ENCODE measurements at regions not wholly inside any gene's neighbourhood (a gene's known extent, or its start where the extent isn't known, plus 50 kb on each side); places are given as distances from the start of the nearest gene placed in this dataset.

GRCh38 chr4:149279331-149279730 is 536.3 kb downstream of the IQCM start:
- H3K4me1 ChIP-seq (replicated peaks in 1 of 2) = no peaks in the 10 kb centered on the region
- no peaks in the 10 kb centered on the region for H3K27me3 ChIP-seq
- no peak overlapping the region for H3K27ac ChIP-seq
- TF ChIP-seq CTCF (IDR thresholded peaks at IDR 0.05) (no peak), POLR2A (IDR thresholded peaks at IDR 0.05) (no peak)
- H3K9me3 ChIP-seq (replicated peaks in 1 of 3) = no peaks in the 10 kb centered on the region
- intact Hi-C loops (cut with DNase I) = no loop called here
- no peak for DNase-seq
- 79 to 88% (median 82%) methylated on average over 7 of the region's 7 CpGs for WGBS, 4 donors
- H3K36me3 ChIP-seq (replicated peaks in 1 of 2) = no peaks in the 10 kb centered on the region
- no peak overlapping the region for H3K4me3 ChIP-seq

- Histone ChIP-seq H3K9me3 (replicated peaks in 1 of 3) (no peaks in the 10 kb centered on the region), H3K27ac (no peak overlapping the region), H3K36me3 (replicated peaks in 1 of 2) (no peaks in the 10 kb centered on the region), H3K4me1 (replicated peaks in 1 of 2) (no peaks in the 10 kb centered on the region), H3K4me3 (no peak overlapping the region), H3K27me3 (no peaks in the 10 kb centered on the region)
- no peak for TF ChIP-seq CTCF (IDR thresholded peaks at IDR 0.05)
- TF ChIP-seq POLR2A (IDR thresholded peaks at IDR 0.05) = no peak
- no peak for DNase-seq
- WGBS, 4 donors = 85 to 94% (median 89%) methylated on average over 2 of the region's 2 CpGs
- intact Hi-C loops (cut with DNase I) = no loop called here
Measured at GRCh38 chr4:149277705-149278104, 537.9 kb downstream of the IQCM start.

GRCh38 chr4:149269835-149270234 is 545.8 kb downstream of the IQCM start:
- H3K9me3 ChIP-seq (replicated peaks in 1 of 3) = no peaks in the 10 kb centered on the region
- H3K4me1 ChIP-seq (replicated peaks in 1 of 2) = no peaks in the 10 kb centered on the region
- H3K27me3 ChIP-seq = no peaks in the 10 kb centered on the region
- 82 to 100% (median 89%) methylated on average over 1 of the region's 1 CpG for WGBS, 4 donors
- H3K27ac ChIP-seq = no peak overlapping the region
- no peaks in the 10 kb centered on the region for H3K36me3 ChIP-seq (replicated peaks in 1 of 2)
- DNase-seq = no peak
- H3K4me3 ChIP-seq = no peak overlapping the region
- TF ChIP-seq POLR2A (IDR thresholded peaks at IDR 0.05) (no peak), CTCF (IDR thresholded peaks at IDR 0.05) (no peak)
- intact Hi-C loops (cut with DNase I) = no loop called here

- no peaks in the 10 kb centered on the region for H3K9me3 ChIP-seq (replicated peaks in 1 of 3)
- no peaks in the 10 kb centered on the region for H3K27me3 ChIP-seq
- no peaks in the 10 kb centered on the region for H3K4me1 ChIP-seq (replicated peaks in 1 of 2)
- WGBS, 4 donors = 56 to 67% (median 63%) methylated on average over 3 of the region's 3 CpGs
- no peak overlapping the region for H3K27ac ChIP-seq
- intact Hi-C loops (cut with DNase I) = no loop called here
- no peak for DNase-seq
- H3K36me3 ChIP-seq (replicated peaks in 1 of 2) = no peaks in the 10 kb centered on the region
- no peak for TF ChIP-seq CTCF (IDR thresholded peaks at IDR 0.05)
- no peak for TF ChIP-seq POLR2A (IDR thresholded peaks at IDR 0.05)
- no peak overlapping the region for H3K4me3 ChIP-seq
Measured at GRCh38 chr4:149266301-149266700, 549.3 kb downstream of the IQCM start.
